H1 (cell line): ENCODE measurements at regions not wholly inside any gene's neighbourhood (a gene's known extent, or its start where the extent isn't known, plus 50 kb on each side); places are given as distances from the start of the nearest gene placed in this dataset.

Experiments used
- CTCF ChIA-PET: fragments of 300-600 bp; sonication (Branson Sonifier 250); formaldehyde crosslinking; loops from one replicate; lab custom pipeline; 2021; ENCODE audit not compliant: partially characterized antibody; lab: Charles Lee
- POLR2A ChIA-PET: fragments of 300-600 bp; sonication (Branson Sonifier 250); formaldehyde crosslinking; loops from one replicate; lab custom pipeline; 2021; ENCODE audit warnings: inconsistent platforms; ENCODE audit not compliant: partially characterized antibody; lab: Charles Lee
- DNase-seq, 2 experiments: peaks; one replicate each; pipeline versions ENCODE4 v3.0.0 to v3.0.0-alpha.2; 2010 to 2022; ENCODE audit warnings: low spot score in 2 of 2, low read depth in 1 of 2, mixed read lengths in 1 of 2
- FAIRE-seq: peaks from 2 replicates; lab custom pipeline; 2011; peaks lifted over from hg19 to GRCh38; lab: Jason Lieb, UNC
- H2AFZ ChIP-seq: 2 replicates; pipeline ENCODE4 v1.8.1; 2012; ENCODE audit warnings: low read length, inconsistent platforms
- H2AK5ac ChIP-seq: 2 replicates; pipeline ENCODE4 v1.6.1; 2013; ENCODE audit warnings: low read depth, low read length
- H2BK120ac ChIP-seq: replicated peaks from 2 replicates; pipeline ENCODE3; 2013; ENCODE audit warnings: low read depth, low read length, inconsistent platforms
- H2BK12ac ChIP-seq: 2 replicates; pipeline ENCODE4 v1.6.1; 2013; ENCODE audit warnings: low read depth, low read length
- H2BK15ac ChIP-seq: 2 replicates; pipeline ENCODE4 v1.6.1; 2013; ENCODE audit warnings: low read length
- H2BK20ac ChIP-seq: 2 replicates; pipeline ENCODE4 v1.6.1; 2013; ENCODE audit warnings: low read length
- H2BK5ac ChIP-seq: 2 replicates; pipeline ENCODE4 v1.6.1; 2013; ENCODE audit warnings: low read depth, low read length
- H3K14ac ChIP-seq: 2 replicates; pipeline ENCODE4 v1.6.1; 2013; ENCODE audit warnings: inconsistent platforms; ENCODE audit not compliant: insufficient read length
- H3K18ac ChIP-seq: 2 replicates; pipeline ENCODE4 v1.6.1; 2013; ENCODE audit warnings: low read length; ENCODE audit errors: extremely low read depth
- H3K23ac ChIP-seq: 2 replicates; pipeline ENCODE4 v1.6.1; 2013; ENCODE audit warnings: inconsistent platforms; ENCODE audit not compliant: insufficient read length
- H3K23me2 ChIP-seq: 2 replicates; pipeline ENCODE4 v1.6.1; 2013; ENCODE audit warnings: low read depth, low read length
- H3K27ac ChIP-seq: 2 replicates; pipeline ENCODE4 v1.6.1; 2011; ENCODE audit warnings: low read depth, low read length, inconsistent platforms
- H3K27me3 ChIP-seq, 4 experiments: replicated peaks in 1 of 4; 1 replicate in 1 of 4; 2 replicates in 3 of 4; pipeline versions ENCODE4 v1.6.1 to v1.8.1; 2011 to 2013; ENCODE audit warnings: low read length in 3 of 4, mild to moderate bottlenecking in 3 of 4, inconsistent platforms in 2 of 4, mixed read lengths in 2 of 4, moderate library complexity in 1 of 4; ENCODE audit not compliant: control insufficient read depth in 3 of 4, insufficient read depth in 3 of 4; ENCODE audit errors: extremely low read depth in 1 of 4
- H3K36me3 ChIP-seq, 4 experiments: 2 replicates each; pipeline versions ENCODE4 v1.6.1 to v1.8.1; 2011 to 2013; ENCODE audit warnings: mild to moderate bottlenecking in 4 of 4, low read length in 3 of 4, moderate library complexity in 2 of 4, control low read depth in 1 of 4, inconsistent platforms in 1 of 4; ENCODE audit not compliant: insufficient read depth in 4 of 4, control insufficient read depth in 2 of 4
- H3K4ac ChIP-seq: replicated peaks from 2 replicates; pipeline ENCODE3; 2013; ENCODE audit warnings: low read length, low read depth, mixed read lengths, inconsistent platforms; ENCODE audit not compliant: insufficient read length
- H3K4me1 ChIP-seq, 4 experiments: replicated peaks in 1 of 4; 1 replicate in 1 of 4; 2 replicates in 3 of 4; pipeline versions ENCODE4 v1.6.1 to v1.8.1; 2011 to 2013; ENCODE audit warnings: low read length in 3 of 4, inconsistent platforms in 2 of 4, mixed read lengths in 1 of 4; ENCODE audit not compliant: insufficient read depth in 4 of 4, control insufficient read depth in 3 of 4
- H3K4me2 ChIP-seq, 2 experiments: 2 replicates each; pipeline versions ENCODE4 v1.6.1 to v1.8.1; 2011 to 2013; ENCODE audit warnings: low read depth in 2 of 2, low read length in 2 of 2, control low read depth in 1 of 2, inconsistent platforms in 1 of 2, mild to moderate bottlenecking in 1 of 2; ENCODE audit not compliant: insufficient read depth in 1 of 2
- H3K4me3 ChIP-seq, 4 experiments: fragments of 200-600, 300-600 bp in 1 of 4; sonication (generic), shearing (Covaris generic), sonication (Bioruptor Twin) in 1 of 4; 2 replicates each; pipeline versions ENCODE4 v1.5.1 to v1.8.1; 2011 to 2016; ENCODE audit warnings: low read length in 4 of 4, low read depth in 3 of 4, control low read depth in 2 of 4, inconsistent platforms in 2 of 4, mild to moderate bottlenecking in 2 of 4, mixed read lengths in 1 of 4, moderate library complexity in 1 of 4; ENCODE audit not compliant: insufficient read depth in 2 of 4; ENCODE audit errors: extremely low read depth in 1 of 4
- H3K56ac ChIP-seq: replicated peaks from 2 replicates; pipeline ENCODE3; 2013; ENCODE audit warnings: low read depth, mild to moderate bottlenecking, mixed read lengths, low read length, inconsistent platforms; ENCODE audit not compliant: insufficient read length
- H3K79me1 ChIP-seq: 2 replicates; pipeline ENCODE4 v1.6.1; 2013; ENCODE audit warnings: low read depth, low read length, control low read depth
- H3K79me2 ChIP-seq, 2 experiments: 2 replicates each; pipeline versions ENCODE4 v1.6.1 to v1.8.1; 2012 to 2013; ENCODE audit warnings: low read length in 2 of 2, mild to moderate bottlenecking in 2 of 2, inconsistent platforms in 1 of 2; ENCODE audit not compliant: insufficient read depth in 2 of 2, control insufficient read depth in 1 of 2
- H3K9ac ChIP-seq, 4 experiments: replicated peaks in 1 of 4; 1 replicate in 1 of 4; 2 replicates in 3 of 4; pipeline versions ENCODE4 v1.6.1 to v1.8.1; 2011 to 2013; ENCODE audit warnings: low read depth in 3 of 4, low read length in 3 of 4, control low read depth in 2 of 4, mild to moderate bottlenecking in 2 of 4, moderate library complexity in 2 of 4, inconsistent platforms in 1 of 4; ENCODE audit errors: extremely low read depth in 1 of 4
- H3K9me3 ChIP-seq, 2 experiments: 2 replicates each; pipeline versions ENCODE4 v1.6.1 to v1.8.1; 2012 to 2013; ENCODE audit warnings: mild to moderate bottlenecking in 2 of 2, moderate library complexity in 2 of 2, control low read depth in 1 of 2, inconsistent platforms in 1 of 2, low read depth in 1 of 2, low read length in 1 of 2, mixed read lengths in 1 of 2; ENCODE audit not compliant: insufficient read depth in 2 of 2
- H4K20me1 ChIP-seq, 2 experiments: replicated peaks in 1 of 2; 2 replicates each; pipeline versions ENCODE3 to v1.8.1; 2011 to 2013; ENCODE audit warnings: inconsistent platforms in 2 of 2, low read length in 2 of 2, mild to moderate bottlenecking in 1 of 2; ENCODE audit not compliant: insufficient read depth in 2 of 2, control insufficient read depth in 1 of 2
- H4K5ac ChIP-seq: 2 replicates; pipeline ENCODE4 v1.6.1; 2013; ENCODE audit warnings: low read length, low read depth, mixed read lengths, inconsistent platforms; ENCODE audit not compliant: insufficient read length
- H4K8ac ChIP-seq: 2 replicates; pipeline ENCODE4 v1.8.0; 2013; ENCODE audit warnings: mild to moderate bottlenecking, moderate library complexity, low read length, inconsistent platforms; ENCODE audit not compliant: insufficient read depth; ENCODE audit errors: extremely low read depth
- H4K91ac ChIP-seq: replicated peaks from 2 replicates; pipeline ENCODE3; 2013; ENCODE audit warnings: low read length, mixed read lengths, inconsistent platforms; ENCODE audit not compliant: insufficient read length
- BRCA1 ChIP-seq: IDR thresholded peaks from 2 replicates; pipeline ENCODE4 v1.6.1; 2012; ENCODE audit warnings: low read depth, low read length, improper control_type of control experiment
- CBX8 ChIP-seq: fragments of 300-800, 300-1000 bp; sonication (generic); IDR thresholded peaks from 2 replicates; pipeline ENCODE4 v1.7.1; 2016; ENCODE audit warnings: low read depth, low read length, borderline replicate concordance
- CEBPB ChIP-seq: IDR thresholded peaks from 2 replicates; pipeline ENCODE4 v1.6.1; 2012; ENCODE audit warnings: low read depth, low read length
- CHD2 ChIP-seq: IDR thresholded peaks from 2 replicates; pipeline ENCODE4 v1.6.1; 2012; ENCODE audit warnings: low read length, improper control_type of control experiment
- EGR1 ChIP-seq: IDR thresholded peaks from 2 replicates; pipeline ENCODE4 v1.6.1; 2011; ENCODE audit warnings: low read depth, low read length, borderline replicate concordance
- KDM5A ChIP-seq: fragments of 200-600 bp; IDR thresholded peaks from 2 replicates; pipeline ENCODE4 v1.7.1; 2012; ENCODE audit warnings: mild to moderate bottlenecking, low read length, inconsistent platforms, mixed read lengths
- POLR2AphosphoS5 ChIP-seq: IDR thresholded peaks from 2 replicates; pipeline ENCODE4 v1.6.1; 2011; ENCODE audit warnings: low read depth, low read length
- RAD21 ChIP-seq, 2 experiments: IDR thresholded peaks in 1 of 2; conservative IDR thresholded peaks in 1 of 2; 2 replicates each; pipeline ENCODE4 v1.6.1; 2011; ENCODE audit warnings: low read depth in 2 of 2, low read length in 2 of 2, improper control_type of control experiment in 1 of 2, inconsistent platforms in 1 of 2, mild to moderate bottlenecking in 1 of 2, moderate library complexity in 1 of 2
- SIRT6 ChIP-seq: IDR thresholded peaks from one replicate; pipeline ENCODE4 v1.7.1; 2012; ENCODE audit warnings: low read length, inconsistent platforms
- SP2 ChIP-seq: IDR thresholded peaks from 2 replicates; pipeline ENCODE4 v1.6.1; 2012; ENCODE audit warnings: mild to moderate bottlenecking, low read length, inconsistent platforms
- SRF ChIP-seq: IDR thresholded peaks from 2 replicates; pipeline ENCODE4 v1.6.1; 2011; ENCODE audit warnings: mild to moderate bottlenecking, low read depth, low read length, moderate library complexity
- SUZ12 ChIP-seq: fragments of 200-600 bp; sonication (generic); IDR thresholded peaks from 2 replicates; pipeline ENCODE4 v1.6.1; 2012; ENCODE audit warnings: mild to moderate bottlenecking, inconsistent platforms, low read length, moderate library complexity, mixed read lengths
- TAF1 ChIP-seq: IDR thresholded peaks from 2 replicates; pipeline ENCODE4 v1.6.1; 2011; ENCODE audit warnings: mild to moderate bottlenecking, low read depth, low read length
- TAF7 ChIP-seq: optimal IDR thresholded peaks from 2 replicates; pipeline ENCODE3; 2011; ENCODE audit warnings: low read depth, mild to moderate bottlenecking, inconsistent platforms, low read length, moderate library complexity, borderline replicate concordance
- ZNF274 ChIP-seq: IDR thresholded peaks from 2 replicates; pipeline ENCODE4 v1.7.0; 2012; ENCODE audit warnings: low read length, borderline replicate concordance; ENCODE audit errors: extremely low read depth
- WGBS, 2 experiments: shearing (Covaris generic) in 1 of 2; methylation state at CpG; one replicate each; pipeline versions ENCODE4 v1.1.6 to v1.1.7; 2013 to 2015; ENCODE audit warnings: low lambda C conversion rate in 2 of 2, mixed read lengths in 2 of 2, inconsistent platforms in 1 of 2, low coverage in 1 of 2, missing lambda C conversion rate in 1 of 2; ENCODE audit not compliant: insufficient replicate concordance in 2 of 2, insufficient coverage in 1 of 2, insufficient read length in 1 of 2; ENCODE audit errors: extremely low coverage in 1 of 2, missing lambda C conversion rate in 1 of 2; 5-methylcytosine and 5-hydroxymethylcytosine counted together

- no peak overlapping the region for H2BK5ac ChIP-seq
- no peak overlapping the region for H3K27ac ChIP-seq
- no peak overlapping the region for H2BK12ac ChIP-seq
- H3K79me1 ChIP-seq = no peaks in the 10 kb centered on the region
- no peak for FAIRE-seq
- WGBS, 2 experiments = 100% methylated on average over 1 of the region's 1 CpG; no CpG with 5 or more reads in 1 of the 2 experiments
- H4K8ac ChIP-seq = no peak overlapping the region
- no peak overlapping the region for H3K18ac ChIP-seq
- no peaks in the 10 kb centered on the region for H3K79me2 ChIP-seq
- ChIA-PET CTCF (interaction anchor here (2.0 kb wide), 1 partner anchor 11 kb away, joined by 6 read pairs; no protein-coding TSS in a partner anchor), POLR2A (no interaction called here)
- H2BK15ac ChIP-seq = no peak overlapping the region
- H2BK120ac ChIP-seq = no peak overlapping the region
- H3K4me3 ChIP-seq = no peak overlapping the region
- no peaks in the 10 kb centered on the region; a peak in 1 of 4 replicates for H3K9me3 ChIP-seq
- no peak overlapping the region for H2AFZ ChIP-seq
- H3K56ac ChIP-seq = no peak overlapping the region
- H4K91ac ChIP-seq = no peak overlapping the region
- no peaks in the 10 kb centered on the region for H4K20me1 ChIP-seq
- H3K36me3 ChIP-seq = no peaks in the 10 kb centered on the region
- DNase-seq = no peak
- no peaks in the 10 kb centered on the region for H3K23me2 ChIP-seq
- no peaks in the 10 kb centered on the region for H3K27me3 ChIP-seq
- H2BK20ac ChIP-seq = no peak overlapping the region
- no peak overlapping the region for H3K4ac ChIP-seq
- no peak overlapping the region for H3K4me2 ChIP-seq
- no peak overlapping the region for H3K14ac ChIP-seq
- no peak overlapping the region for H3K9ac ChIP-seq
- no peak for TF ChIP-seq POLR2AphosphoS5
- TF ChIP-seq KDM5A = no peak
- TF ChIP-seq ZNF274 = no peak
- no peak for TF ChIP-seq SRF
- TF ChIP-seq BRCA1 = no peak
- TF ChIP-seq CHD2 = no peak
- no peak for TF ChIP-seq CEBPB
- TF ChIP-seq TAF1 = no peak
- TF ChIP-seq SP2 = no peak
- no peak for TF ChIP-seq RAD21 (IDR thresholded peaks at IDR 0.05 in 1 of 2, conservative IDR thresholded peaks at IDR 0.05 in 1 of 2; ENCODE audit: low read depth in 2 of 2, low read length in 2 of 2)
- no peak for TF ChIP-seq CBX8
- no peak for TF ChIP-seq SUZ12
- no peak for TF ChIP-seq TAF7
- TF ChIP-seq SIRT6 = no peak
- no peak for TF ChIP-seq EGR1
- H2AK5ac ChIP-seq = no peak overlapping the region
- H3K4me1 ChIP-seq = no peaks in the 10 kb centered on the region
- H3K23ac ChIP-seq = no peak overlapping the region
- H4K5ac ChIP-seq = no peak overlapping the region
Observed at GRCh38 chr6:1009103-1009502, 302.8 kb upstream of the FOXQ1 start.
